ENCODE measurements at regions not wholly inside any gene's neighbourhood (a gene's known extent, or its start where the extent isn't known, plus 50 kb on each side); places are given as distances from the start of the nearest gene placed in this dataset.

DNA sequence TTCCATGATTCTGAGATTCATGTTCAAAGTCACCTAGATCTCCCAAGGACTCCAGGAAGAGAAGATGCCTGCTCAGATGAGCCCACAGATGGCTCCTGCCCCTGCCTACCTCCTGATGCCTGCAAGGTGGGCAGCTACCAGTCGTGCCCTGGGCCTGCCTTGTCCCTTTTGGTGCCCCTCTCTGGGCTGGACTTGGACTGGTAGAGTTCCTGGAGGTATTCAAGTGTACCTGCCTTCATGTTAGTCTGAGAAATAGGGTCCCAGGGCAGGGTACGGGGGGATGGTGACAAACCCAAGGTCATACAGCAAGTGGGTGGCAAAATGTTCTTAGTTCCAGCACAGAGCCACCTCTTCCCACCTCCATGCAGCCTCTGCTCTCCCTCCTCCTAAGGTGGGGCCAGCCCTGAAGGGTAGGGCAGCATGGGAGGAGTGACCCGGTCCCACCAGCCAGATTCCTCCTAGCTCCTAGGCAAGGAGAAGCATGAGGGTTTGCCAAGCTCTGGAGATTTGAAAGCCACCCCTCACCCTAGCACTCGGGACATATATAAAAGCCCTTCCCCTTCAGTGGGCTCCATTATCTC is 80.8 kb upstream of the UNC5B start:
- H3K36me3 ChIP-seq, result no peaks in the 10 kb centered on the region
- WGBS, 3 donors, result 71 to 90% (median 71%) methylated on average over 4 of the region's 4 CpGs
- DNase-seq, result no peak
- H3K4me3 ChIP-seq, result no peak overlapping the region
- no peak overlapping the region for H3K27ac ChIP-seq
- H3K9me3 ChIP-seq, result no peaks in the 10 kb centered on the region
- TF ChIP-seq, protein P1, sequence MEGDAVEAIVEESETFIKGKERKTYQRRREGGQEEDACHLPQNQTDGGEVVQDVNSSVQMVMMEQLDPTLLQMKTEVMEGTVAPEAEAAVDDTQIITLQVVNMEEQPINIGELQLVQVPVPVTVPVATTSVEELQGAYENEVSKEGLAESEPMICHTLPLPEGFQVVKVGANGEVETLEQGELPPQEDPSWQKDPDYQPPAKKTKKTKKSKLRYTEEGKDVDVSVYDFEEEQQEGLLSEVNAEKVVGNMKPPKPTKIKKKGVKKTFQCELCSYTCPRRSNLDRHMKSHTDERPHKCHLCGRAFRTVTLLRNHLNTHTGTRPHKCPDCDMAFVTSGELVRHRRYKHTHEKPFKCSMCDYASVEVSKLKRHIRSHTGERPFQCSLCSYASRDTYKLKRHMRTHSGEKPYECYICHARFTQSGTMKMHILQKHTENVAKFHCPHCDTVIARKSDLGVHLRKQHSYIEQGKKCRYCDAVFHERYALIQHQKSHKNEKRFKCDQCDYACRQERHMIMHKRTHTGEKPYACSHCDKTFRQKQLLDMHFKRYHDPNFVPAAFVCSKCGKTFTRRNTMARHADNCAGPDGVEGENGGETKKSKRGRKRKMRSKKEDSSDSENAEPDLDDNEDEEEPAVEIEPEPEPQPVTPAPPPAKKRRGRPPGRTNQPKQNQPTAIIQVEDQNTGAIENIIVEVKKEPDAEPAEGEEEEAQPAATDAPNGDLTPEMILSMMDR (IDR thresholded peaks at IDR 0.05), result no peak
- no peak for TF ChIP-seq POLR2A (IDR thresholded peaks at IDR 0.05)
- no peak for TF ChIP-seq EP300 (IDR thresholded peaks at IDR 0.05)
- intact Hi-C loops (cut with DNase I), result no loop called here
- no peaks in the 10 kb centered on the region for H3K27me3 ChIP-seq
- no peaks in the 10 kb centered on the region for H3K4me1 ChIP-seq (ENCODE audit: insufficient read depth)

DNA sequence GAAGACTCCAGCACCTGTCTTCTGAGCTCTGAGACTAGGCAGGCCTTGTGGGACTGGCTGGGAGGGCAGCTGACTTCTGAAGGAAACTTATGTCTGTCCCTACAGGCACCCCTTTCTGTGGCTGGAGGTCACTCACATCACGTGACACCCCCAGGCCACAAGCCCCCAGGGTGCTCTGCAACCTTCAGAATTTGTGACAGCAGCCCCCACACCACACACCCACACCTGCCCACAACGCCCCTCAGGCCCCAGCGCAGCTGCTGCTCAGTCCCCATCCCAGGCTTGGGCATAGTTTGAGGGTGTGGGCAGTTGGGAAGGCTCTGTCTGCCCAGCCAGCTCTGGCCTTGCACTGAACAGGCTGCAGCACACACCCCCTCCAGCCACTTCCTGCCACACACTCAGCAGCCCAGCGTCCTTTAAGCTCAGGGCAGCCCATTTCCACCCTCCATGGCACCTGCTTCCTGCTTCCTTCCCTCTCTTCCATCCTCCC is 80.0 kb upstream of the UNC5B start:
- no peaks in the 10 kb centered on the region for H3K36me3 ChIP-seq
- no peaks in the 10 kb centered on the region for H3K4me1 ChIP-seq (ENCODE audit: insufficient read depth)
- no peaks in the 10 kb centered on the region for H3K27me3 ChIP-seq
- intact Hi-C loops (cut with DNase I), result no loop called here
- WGBS, 3 donors, result 55 to 72% (median 68%) methylated on average over 4 of the region's 4 CpGs
- no peak overlapping the region for H3K4me3 ChIP-seq
- DNase-seq, result no peak
- no peak overlapping the region for H3K27ac ChIP-seq
- no peaks in the 10 kb centered on the region for H3K9me3 ChIP-seq
- TF ChIP-seq, protein P1 (IDR thresholded peaks at IDR 0.05), result no peak

DNA sequence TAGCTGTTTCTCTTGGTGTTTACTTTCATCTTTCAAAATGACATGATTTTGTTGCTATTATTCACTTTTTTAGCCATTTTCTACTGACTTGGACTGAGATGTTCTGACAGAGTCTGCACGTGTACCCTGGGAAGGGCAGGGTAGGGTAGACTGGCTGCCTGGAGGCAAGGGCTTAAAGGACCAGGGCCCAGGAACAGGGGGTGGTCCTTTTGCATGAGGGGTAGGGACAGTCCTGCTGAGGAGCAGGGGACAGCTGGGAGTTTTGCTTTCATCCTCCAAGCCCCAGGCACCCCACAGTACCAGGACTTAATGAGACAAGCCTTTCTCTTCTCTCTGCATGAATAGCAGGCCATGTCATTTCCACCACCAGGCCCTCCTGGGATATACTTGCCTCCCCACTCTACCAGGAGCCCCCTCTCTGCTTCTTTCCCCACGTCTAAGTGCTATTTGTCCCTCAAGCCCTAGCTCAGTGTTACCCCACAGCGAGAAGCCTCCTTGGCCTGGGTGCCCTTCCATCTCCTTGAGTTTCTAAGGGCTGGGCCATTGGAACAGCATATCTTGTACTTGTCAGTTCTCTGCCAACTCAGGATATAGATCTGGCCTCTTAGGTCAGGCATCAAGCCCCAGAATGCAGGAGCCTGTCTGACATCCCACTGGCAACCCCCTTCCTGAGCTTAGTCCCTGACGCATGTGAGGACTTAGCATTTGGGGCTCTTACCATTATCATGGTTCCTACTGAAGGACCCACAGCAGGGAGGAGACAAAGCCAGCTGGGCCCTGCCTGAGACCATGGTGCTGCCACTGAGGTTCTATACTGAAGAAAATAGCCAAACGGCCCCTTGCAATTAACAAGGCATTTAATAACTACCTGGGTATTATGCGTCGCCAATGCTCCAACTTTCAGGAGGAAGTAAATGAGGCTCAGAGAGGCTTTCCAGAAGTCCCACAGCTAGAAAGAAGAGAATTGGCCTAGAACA is 78.4 kb upstream of the UNC5B start:
- DNase-seq, result no peak
- WGBS, 3 donors, result 86 to 94% (median 92%) methylated on average over 7 of the region's 7 CpGs
- TF ChIP-seq EP300 (IDR thresholded peaks at IDR 0.05) (no peak), POLR2A (IDR thresholded peaks at IDR 0.05) (no peak)
- TF ChIP-seq, protein P1 (IDR thresholded peaks at IDR 0.05), result no peak
- no peaks in the 10 kb centered on the region for H3K36me3 ChIP-seq
- H3K4me1 ChIP-seq (ENCODE audit: insufficient read depth), result no peaks in the 10 kb centered on the region
- no peaks in the 10 kb centered on the region for H3K9me3 ChIP-seq
- intact Hi-C loops (cut with DNase I), result no loop called here
- no peaks in the 10 kb centered on the region for H3K27me3 ChIP-seq
- no peak overlapping the region for H3K27ac ChIP-seq
- H3K4me3 ChIP-seq, result no peak overlapping the region

DNA sequence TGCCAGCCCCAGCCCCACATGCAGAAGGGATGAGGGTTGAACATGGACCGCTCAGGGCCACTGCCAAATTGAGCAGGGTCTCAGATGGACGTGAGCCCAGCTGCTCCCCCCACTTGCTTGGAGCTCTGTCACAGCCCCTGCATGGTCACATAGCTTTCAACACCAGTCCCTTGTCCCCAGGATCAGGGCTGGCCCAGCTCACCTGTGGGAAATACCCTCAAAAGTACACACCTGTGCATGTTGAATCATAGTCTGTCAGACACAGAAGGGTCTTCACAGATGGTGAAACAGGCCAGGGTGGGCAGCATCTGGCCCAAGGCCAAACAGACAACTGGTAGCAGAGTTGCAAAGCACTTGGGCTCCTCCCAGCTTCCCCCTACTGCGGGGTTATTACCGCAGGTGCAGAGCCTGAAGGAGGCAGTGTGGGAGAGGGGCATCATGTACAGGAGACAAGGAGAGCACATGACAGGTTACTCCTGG is 77.6 kb upstream of the UNC5B start:
- no peak for DNase-seq
- WGBS, 3 donors, result 57 to 75% (median 68%) methylated on average over 4 of the region's 4 CpGs
- intact Hi-C loops (cut with DNase I), result no loop called here
- Histone ChIP-seq H3K27me3 (no peaks in the 10 kb centered on the region), H3K36me3 (no peaks in the 10 kb centered on the region), H3K4me1 (ENCODE audit: insufficient read depth) (no peaks in the 10 kb centered on the region), H3K27ac (no peak overlapping the region), H3K9me3 (no peaks in the 10 kb centered on the region), H3K4me3 (no peak overlapping the region)
- TF ChIP-seq EP300 (IDR thresholded peaks at IDR 0.05), result no peak
- no peak for TF ChIP-seq POLR2A (IDR thresholded peaks at IDR 0.05)
- TF ChIP-seq, protein P1 (IDR thresholded peaks at IDR 0.05), result no peak

All from ovary (tissue), 7 donors.